HCT116 (cell line): ENCODE measurements at regions not wholly inside any gene's neighbourhood (a gene's known extent, or its start where the extent isn't known, plus 50 kb on each side); places are given as distances from the start of the nearest gene placed in this dataset.

Experiments
- ATAC-seq: fragments of 200-7000 bp; cut with Tn5 transposase; 2 replicates; pipeline ENCODE4 v1.9.1; 2020; ENCODE audit warnings: mild to moderate bottlenecking, moderate library complexity
- BruUV-seq: library from RNA; stranded (reverse); fragments of 400-500 nt; replicated peaks from 2 replicates; lab custom pipeline; 2021; lab: Mats Ljungman, UMichigan
- CTCF ChIA-PET: fragments of 300-600 bp; sonication (Branson Sonifier 250); formaldehyde crosslinking; loops from one replicate; lab custom pipeline; 2021; ENCODE audit warnings: antibody characterized with exemption; lab: Charles Lee
- POLR2A ChIA-PET: fragments of 300-600, 350-600 bp; sonication (Branson Sonifier 250); formaldehyde crosslinking; loops from one replicate; lab custom pipeline; 2021; ENCODE audit warnings: antibody characterized with exemption; lab: Charles Lee
- RAD21 ChIA-PET, 2 experiments: fragments of 300-600 bp; sonication (Branson Sonifier 250); formaldehyde crosslinking; loops; one replicate each; lab custom pipeline; 2023; ENCODE audit warnings: low total read pairs in 2 of 2; ENCODE audit not compliant: uncharacterized antibody in 2 of 2, unreplicated experiment in 2 of 2, low non-redundant PET in 1 of 2; lab: Charles Lee
- DNase-seq: peaks from one replicate; pipeline ENCODE4 v3.0.0-alpha.2; 2010; ENCODE audit warnings: low read depth, low spot score
- H2AFZ ChIP-seq: fragments of 200-600 bp; shearing (Covaris generic), sonication (generic); 2 replicates; pipeline ENCODE4 v1.6.1; 2017; ENCODE audit warnings: low read depth, mixed run types, mixed read lengths, antibody characterized with exemption, low read length; ENCODE audit not compliant: poor library complexity, severe bottlenecking
- H3K27ac ChIP-seq: 2 replicates; pipeline ENCODE4 v1.5.1; 2012; ENCODE audit warnings: low read depth, low read length
- H3K27me3 ChIP-seq: fragments of 200-600 bp; sonication (generic); 2 replicates; pipeline ENCODE4 v1.6.1; 2016; ENCODE audit warnings: mixed run types, low read length, mixed read lengths; ENCODE audit not compliant: insufficient read depth
- H3K36me3 ChIP-seq, 2 experiments: fragments of 200-500 bp in 1 of 2; fragments of 200-600 bp in 1 of 2; sonication (Bioruptor generic) in 1 of 2; sonication (generic) in 1 of 2; 2 replicates each; pipeline versions ENCODE4 v1.5.1 to v1.6.1; 2014 to 2016; ENCODE audit warnings: low read length in 2 of 2, inconsistent platforms in 1 of 2, mixed read lengths in 1 of 2, mixed run types in 1 of 2; ENCODE audit not compliant: insufficient read depth in 2 of 2, control insufficient read depth in 1 of 2
- H3K4me1 ChIP-seq, 2 experiments: fragments of 200-600 bp in 1 of 2; sonication (generic) in 1 of 2; 2 replicates each; pipeline versions ENCODE4 v1.5.1 to v1.6.1; 2012 to 2017; ENCODE audit warnings: low read length in 2 of 2, inconsistent platforms in 1 of 2, mild to moderate bottlenecking in 1 of 2, mixed read lengths in 1 of 2, mixed run types in 1 of 2, moderate library complexity in 1 of 2; ENCODE audit not compliant: insufficient read depth in 2 of 2, control insufficient read depth in 1 of 2
- H3K4me2 ChIP-seq: fragments of 200-600 bp; sonication (generic); 2 replicates; pipeline ENCODE4 v1.6.1; 2017; ENCODE audit warnings: mixed run types, low read length, mixed read lengths
- H3K4me3 ChIP-seq, 2 experiments: fragments of 200-600 bp in 1 of 2; sonication (generic) in 1 of 2; replicated peaks in 1 of 2; 2 replicates each; pipeline ENCODE4 v1.5.1; 2011 to 2016; ENCODE audit warnings: low read length in 2 of 2, control low read depth in 1 of 2, low read depth in 1 of 2, mild to moderate bottlenecking in 1 of 2, mixed read lengths in 1 of 2, mixed run types in 1 of 2
- H3K79me2 ChIP-seq: fragments of 200-600 bp; sonication (generic); 2 replicates; pipeline ENCODE4 v1.6.1; 2017; ENCODE audit warnings: mild to moderate bottlenecking, mixed run types, low read length, moderate library complexity, mixed read lengths; ENCODE audit not compliant: insufficient read depth
- H3K9ac ChIP-seq: fragments of 200-600 bp; sonication (generic); 2 replicates; pipeline ENCODE4 v1.6.1; 2016; ENCODE audit warnings: low read length, mixed read lengths
- H3K9me2 ChIP-seq: fragments of 200-600 bp; sonication (generic), shearing (Covaris generic); 2 replicates; pipeline ENCODE4 v1.6.1; 2017; ENCODE audit warnings: mixed run types, mild to moderate bottlenecking, moderate library complexity; ENCODE audit not compliant: insufficient read depth
- H3K9me3 ChIP-seq, 2 experiments: fragments of 200-500 bp in 1 of 2; fragments of 200-600 bp in 1 of 2; sonication (Bioruptor generic) in 1 of 2; sonication (generic) in 1 of 2; 2 replicates each; pipeline ENCODE4 v1.6.1; 2014 to 2017; ENCODE audit warnings: low read length in 2 of 2, mixed read lengths in 2 of 2, inconsistent platforms in 1 of 2, low read depth in 1 of 2, mild to moderate bottlenecking in 1 of 2, mixed run types in 1 of 2, moderate library complexity in 1 of 2; ENCODE audit not compliant: control insufficient read depth in 1 of 2, insufficient read depth in 1 of 2
- H4K20me1 ChIP-seq: fragments of 200-600 bp; sonication (generic), shearing (Covaris generic); 2 replicates; pipeline ENCODE4 v1.6.1; 2017; ENCODE audit warnings: mixed run types, mild to moderate bottlenecking, moderate library complexity; ENCODE audit not compliant: insufficient read depth
- ATF3 ChIP-seq: IDR thresholded peaks from 2 replicates; pipeline ENCODE4 v1.6.1; 2012
- CBX3 ChIP-seq: IDR thresholded peaks from 2 replicates; pipeline ENCODE4 v1.6.1; 2012; ENCODE audit warnings: low read depth
- CEBPB ChIP-seq: IDR thresholded peaks from 2 replicates; pipeline ENCODE4 v1.6.1; 2012; ENCODE audit warnings: low read depth
- EZH2 ChIP-seq: fragments of 200-600 bp; sonication (generic); IDR thresholded peaks from 2 replicates; pipeline ENCODE4 v1.6.1; 2017; ENCODE audit warnings: antibody characterized with exemption, mixed run types
- EZH2phosphoT487 ChIP-seq: fragments of 200-600 bp; IDR thresholded peaks from 2 replicates; pipeline ENCODE4 v1.6.1; 2018; ENCODE audit warnings: antibody characterized with exemption, borderline replicate concordance
- FOSL1 ChIP-seq: IDR thresholded peaks from 2 replicates; pipeline ENCODE4 v1.6.1; 2012; ENCODE audit warnings: low read depth
- POLR2AphosphoS5 ChIP-seq: IDR thresholded peaks from 2 replicates; pipeline ENCODE4 v1.6.1; 2011; ENCODE audit warnings: mild to moderate bottlenecking, low read depth, low read length, moderate library complexity
- SP1 ChIP-seq: IDR thresholded peaks from 2 replicates; pipeline ENCODE4 v1.6.1; 2012; ENCODE audit warnings: low read depth
- TCF7L2 ChIP-seq: IDR thresholded peaks from 2 replicates; pipeline ENCODE4 v1.7.0; 2011; ENCODE audit warnings: borderline replicate concordance, inconsistent platforms; ENCODE audit not compliant: insufficient read depth, insufficient read length; ENCODE audit errors: extremely low read depth
- YY1 ChIP-seq: IDR thresholded peaks from 2 replicates; pipeline ENCODE4 v1.6.1; 2011; ENCODE audit warnings: low read length, low read depth, moderate library complexity, mild to moderate bottlenecking; ENCODE audit not compliant: insufficient replicate concordance; ENCODE audit errors: extremely low read depth
- ZFX ChIP-seq: fragments of 450-650 bp; IDR thresholded peaks from 2 replicates; pipeline ENCODE4 v1.6.1; 2017
- ZNF274 ChIP-seq: fragments of 200-500 bp; sonication (Bioruptor generic); IDR thresholded peaks from 2 replicates; pipeline ENCODE4 v1.6.1; 2014; ENCODE audit warnings: mild to moderate bottlenecking, low read depth, low read length, inconsistent platforms
- intact Hi-C: fragments of 100-400 bp; cut with micrococcal nuclease; formaldehyde crosslinking; loops from 2 replicates; pipeline ENCODE4 v1.10.0; 2022
- TF ChIP-seq, protein P1 (sequence below): IDR thresholded peaks from 2 replicates; pipeline ENCODE4 v1.6.1; 2012; ENCODE audit warnings: low read depth
- TF ChIP-seq, protein P2 (sequence below): IDR thresholded peaks from 2 replicates; pipeline ENCODE4 v1.6.1; 2011; ENCODE audit warnings: mild to moderate bottlenecking, low read length, moderate library complexity; ENCODE audit not compliant: insufficient replicate concordance; ENCODE audit errors: extremely low read depth

DNA sequence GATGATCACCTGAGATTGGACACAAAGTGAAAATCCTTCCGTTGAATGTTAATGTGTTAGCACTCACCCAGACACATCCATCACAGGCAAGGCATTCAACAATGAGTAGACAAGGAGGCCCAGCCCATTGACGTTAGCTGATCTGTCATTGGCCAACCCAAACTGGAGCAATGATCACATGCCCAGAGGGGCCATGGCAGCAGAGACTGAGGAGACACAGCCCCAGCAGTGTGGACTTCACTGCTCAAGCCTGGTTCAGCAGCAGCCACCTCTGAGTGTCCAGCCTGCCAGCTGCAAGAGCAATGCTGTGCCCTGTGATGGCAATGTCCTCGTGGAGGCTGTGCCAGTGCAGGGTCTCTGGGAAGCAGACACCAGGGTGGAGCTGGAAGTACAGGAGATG lies 622.2 kb downstream of the AACS start:
- no peaks in the 10 kb centered on the region; a peak in 1 of 4 replicates for H3K9me3 ChIP-seq
- H4K20me1 ChIP-seq, result no peaks in the 10 kb centered on the region
- no peaks in the 10 kb centered on the region for H3K36me3 ChIP-seq
- BruUV-seq, result no TSS peak
- CTCF ChIA-PET, result no interaction called here
- H3K9ac ChIP-seq, result no peak overlapping the region
- H2AFZ ChIP-seq, result no peak overlapping the region
- ATAC-seq, result no peak
- no peak overlapping the region for H3K27ac ChIP-seq
- H3K9me2 ChIP-seq, result no peaks in the 10 kb centered on the region
- H3K79me2 ChIP-seq, result no peaks in the 10 kb centered on the region
- DNase-seq, result no peak
- no peaks in the 10 kb centered on the region for H3K4me1 ChIP-seq
- TF ChIP-seq, protein P1, sequence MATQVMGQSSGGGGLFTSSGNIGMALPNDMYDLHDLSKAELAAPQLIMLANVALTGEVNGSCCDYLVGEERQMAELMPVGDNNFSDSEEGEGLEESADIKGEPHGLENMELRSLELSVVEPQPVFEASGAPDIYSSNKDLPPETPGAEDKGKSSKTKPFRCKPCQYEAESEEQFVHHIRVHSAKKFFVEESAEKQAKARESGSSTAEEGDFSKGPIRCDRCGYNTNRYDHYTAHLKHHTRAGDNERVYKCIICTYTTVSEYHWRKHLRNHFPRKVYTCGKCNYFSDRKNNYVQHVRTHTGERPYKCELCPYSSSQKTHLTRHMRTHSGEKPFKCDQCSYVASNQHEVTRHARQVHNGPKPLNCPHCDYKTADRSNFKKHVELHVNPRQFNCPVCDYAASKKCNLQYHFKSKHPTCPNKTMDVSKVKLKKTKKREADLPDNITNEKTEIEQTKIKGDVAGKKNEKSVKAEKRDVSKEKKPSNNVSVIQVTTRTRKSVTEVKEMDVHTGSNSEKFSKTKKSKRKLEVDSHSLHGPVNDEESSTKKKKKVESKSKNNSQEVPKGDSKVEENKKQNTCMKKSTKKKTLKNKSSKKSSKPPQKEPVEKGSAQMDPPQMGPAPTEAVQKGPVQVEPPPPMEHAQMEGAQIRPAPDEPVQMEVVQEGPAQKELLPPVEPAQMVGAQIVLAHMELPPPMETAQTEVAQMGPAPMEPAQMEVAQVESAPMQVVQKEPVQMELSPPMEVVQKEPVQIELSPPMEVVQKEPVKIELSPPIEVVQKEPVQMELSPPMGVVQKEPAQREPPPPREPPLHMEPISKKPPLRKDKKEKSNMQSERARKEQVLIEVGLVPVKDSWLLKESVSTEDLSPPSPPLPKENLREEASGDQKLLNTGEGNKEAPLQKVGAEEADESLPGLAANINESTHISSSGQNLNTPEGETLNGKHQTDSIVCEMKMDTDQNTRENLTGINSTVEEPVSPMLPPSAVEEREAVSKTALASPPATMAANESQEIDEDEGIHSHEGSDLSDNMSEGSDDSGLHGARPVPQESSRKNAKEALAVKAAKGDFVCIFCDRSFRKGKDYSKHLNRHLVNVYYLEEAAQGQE, result no peak
- no peak overlapping the region for H3K4me2 ChIP-seq
- H3K27me3 ChIP-seq, result no peaks in the 10 kb centered on the region
- intact Hi-C loops, result no loop called here
- POLR2A ChIA-PET, result no interaction called here
- no peak overlapping the region for H3K4me3 ChIP-seq
- RAD21 ChIA-PET, result no interaction called here

GRCh38 chr12:125687820-125688219 lies 622.6 kb downstream of the AACS start:
- DNase-seq (no peak), ATAC-seq (no peak)
- BruUV-seq, result no TSS peak
- Histone ChIP-seq H4K20me1 (no peaks in the 10 kb centered on the region), H3K9me3 (no peaks in the 10 kb centered on the region; a peak in 1 of 4 replicates), H2AFZ (no peak overlapping the region), H3K36me3 (no peaks in the 10 kb centered on the region), H3K9me2 (no peaks in the 10 kb centered on the region), H3K9ac (no peak overlapping the region), H3K27ac (no peak overlapping the region), H3K4me1 (no peaks in the 10 kb centered on the region), H3K79me2 (no peaks in the 10 kb centered on the region), H3K4me3 (no peak overlapping the region), H3K4me2 (no peak overlapping the region), H3K27me3 (no peaks in the 10 kb centered on the region)
- ChIA-PET CTCF (no interaction called here), POLR2A (no interaction called here), RAD21 (no interaction called here)
- intact Hi-C loops, result no loop called here
- TF ChIP-seq EZH2 (no peak), TCF7L2 (no peak), POLR2AphosphoS5 (no peak), SP1 (no peak), CBX3 (no peak), ZFX (no peak), YY1 (no peak), CEBPB (no peak), FOSL1 (no peak), EZH2phosphoT487 (no peak), ATF3 (no peak), ZNF274 (no peak)
- TF ChIP-seq, protein P2, sequence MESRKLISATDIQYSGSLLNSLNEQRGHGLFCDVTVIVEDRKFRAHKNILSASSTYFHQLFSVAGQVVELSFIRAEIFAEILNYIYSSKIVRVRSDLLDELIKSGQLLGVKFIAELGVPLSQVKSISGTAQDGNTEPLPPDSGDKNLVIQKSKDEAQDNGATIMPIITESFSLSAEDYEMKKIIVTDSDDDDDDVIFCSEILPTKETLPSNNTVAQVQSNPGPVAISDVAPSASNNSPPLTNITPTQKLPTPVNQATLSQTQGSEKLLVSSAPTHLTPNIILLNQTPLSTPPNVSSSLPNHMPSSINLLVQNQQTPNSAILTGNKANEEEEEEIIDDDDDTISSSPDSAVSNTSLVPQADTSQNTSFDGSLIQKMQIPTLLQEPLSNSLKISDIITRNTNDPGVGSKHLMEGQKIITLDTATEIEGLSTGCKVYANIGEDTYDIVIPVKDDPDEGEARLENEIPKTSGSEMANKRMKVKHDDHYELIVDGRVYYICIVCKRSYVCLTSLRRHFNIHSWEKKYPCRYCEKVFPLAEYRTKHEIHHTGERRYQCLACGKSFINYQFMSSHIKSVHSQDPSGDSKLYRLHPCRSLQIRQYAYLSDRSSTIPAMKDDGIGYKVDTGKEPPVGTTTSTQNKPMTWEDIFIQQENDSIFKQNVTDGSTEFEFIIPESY, result no peak
